ENCODE measurements at regions not wholly inside any gene's neighbourhood (a gene's known extent, or its start where the extent isn't known, plus 50 kb on each side); places are given as distances from the start of the nearest gene placed in this dataset.

DNA sequence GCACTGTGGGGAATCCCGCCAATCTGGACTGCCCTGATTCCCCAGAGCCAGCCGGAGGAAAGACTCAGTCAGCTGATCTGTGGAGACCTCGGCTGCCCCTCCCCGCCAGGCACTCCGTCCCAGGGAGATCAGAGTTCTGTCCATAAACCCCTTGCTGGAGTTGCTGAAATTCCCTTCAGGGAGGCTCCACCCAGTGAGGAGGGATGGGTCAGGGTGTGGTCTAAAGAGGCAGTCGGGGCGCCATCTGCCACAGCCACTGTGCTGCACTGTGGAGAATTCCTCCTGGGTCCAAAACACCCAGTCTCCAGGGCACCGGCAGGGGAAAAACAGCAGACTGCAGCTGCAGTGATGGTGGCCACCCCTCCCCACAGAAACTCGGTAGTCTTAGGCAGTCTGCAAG, 1922.3 kb upstream of the FLRT2 start:
- TF ChIP-seq, protein P1, sequence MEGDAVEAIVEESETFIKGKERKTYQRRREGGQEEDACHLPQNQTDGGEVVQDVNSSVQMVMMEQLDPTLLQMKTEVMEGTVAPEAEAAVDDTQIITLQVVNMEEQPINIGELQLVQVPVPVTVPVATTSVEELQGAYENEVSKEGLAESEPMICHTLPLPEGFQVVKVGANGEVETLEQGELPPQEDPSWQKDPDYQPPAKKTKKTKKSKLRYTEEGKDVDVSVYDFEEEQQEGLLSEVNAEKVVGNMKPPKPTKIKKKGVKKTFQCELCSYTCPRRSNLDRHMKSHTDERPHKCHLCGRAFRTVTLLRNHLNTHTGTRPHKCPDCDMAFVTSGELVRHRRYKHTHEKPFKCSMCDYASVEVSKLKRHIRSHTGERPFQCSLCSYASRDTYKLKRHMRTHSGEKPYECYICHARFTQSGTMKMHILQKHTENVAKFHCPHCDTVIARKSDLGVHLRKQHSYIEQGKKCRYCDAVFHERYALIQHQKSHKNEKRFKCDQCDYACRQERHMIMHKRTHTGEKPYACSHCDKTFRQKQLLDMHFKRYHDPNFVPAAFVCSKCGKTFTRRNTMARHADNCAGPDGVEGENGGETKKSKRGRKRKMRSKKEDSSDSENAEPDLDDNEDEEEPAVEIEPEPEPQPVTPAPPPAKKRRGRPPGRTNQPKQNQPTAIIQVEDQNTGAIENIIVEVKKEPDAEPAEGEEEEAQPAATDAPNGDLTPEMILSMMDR (IDR thresholded peaks at IDR 0.05; ENCODE audit: poor library complexity) = no peak
- TF ChIP-seq EZH2phosphoT487 (IDR thresholded peaks at IDR 0.05; ENCODE audit: low read depth, severe bottlenecking, unreplicated experiment) = no peak
